HG03066 (cell line): ENCODE measurements at regions not wholly inside any gene's neighbourhood (a gene's known extent, or its start where the extent isn't known, plus 50 kb on each side); places are given as distances from the start of the nearest gene placed in this dataset.

Experiments used
- ATAC-seq: cut with Tn5 transposase; IDR thresholded peaks from one replicate; pipeline ENCODE4 v1.9.1; 2021; ENCODE audit warnings: low read depth; ENCODE audit not compliant: unreplicated experiment

DNA sequence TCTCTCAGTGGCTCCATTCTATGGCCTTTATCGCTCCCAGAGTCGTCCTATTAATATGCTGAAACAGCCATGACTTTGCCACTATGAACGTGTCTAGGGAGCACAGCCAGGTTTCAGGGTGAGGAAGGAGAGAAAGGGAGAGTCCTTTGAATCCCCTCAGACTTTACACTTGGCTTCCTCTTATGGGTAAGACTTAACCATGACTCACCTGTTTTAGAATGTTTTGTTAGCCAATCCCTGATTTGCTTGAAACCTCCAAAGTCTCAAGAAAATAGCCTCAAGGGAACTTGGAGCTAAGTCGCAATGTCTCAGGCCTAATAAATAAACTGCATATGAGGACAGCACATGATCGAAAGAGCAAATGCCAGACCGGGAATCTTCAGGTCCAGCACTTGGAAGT, 131.2 kb upstream of the RCN1 start:
- ATAC-seq = no peak

DNA sequence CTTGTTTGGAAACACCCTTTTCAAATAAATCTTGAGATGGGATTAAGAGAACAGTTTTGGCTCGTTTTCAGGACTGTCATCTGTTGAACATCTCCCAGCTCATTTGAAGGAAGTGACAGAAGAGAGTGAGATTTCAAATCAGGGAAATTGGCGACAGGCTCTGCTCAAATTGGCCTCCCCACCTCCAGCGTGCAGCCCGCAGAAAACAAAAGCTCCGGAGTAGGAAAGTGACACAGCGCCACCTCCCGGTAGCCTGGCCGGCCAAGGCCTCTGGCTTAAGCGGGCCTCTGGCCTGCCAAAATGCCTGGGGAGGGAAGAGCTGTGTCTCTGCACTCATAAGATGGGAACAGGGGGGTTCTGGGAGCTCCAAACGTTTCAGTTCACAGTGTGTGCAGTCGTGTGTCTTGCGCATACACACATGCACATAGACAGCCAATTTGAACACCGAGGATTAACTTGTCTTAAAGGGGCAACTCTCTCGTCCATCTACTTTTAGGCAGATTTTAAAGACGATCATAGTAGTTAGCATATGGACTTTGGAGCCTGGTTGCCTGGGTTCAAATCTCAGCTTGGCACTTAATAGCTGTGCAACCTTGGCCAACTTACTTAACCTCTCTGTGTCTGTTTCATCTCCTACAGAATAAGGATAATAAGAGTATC, 132.7 kb upstream of the RCN1 start:
- peak; percentile 92 for ATAC-seq

GRCh38 chr11:31957674-31958073, 133.2 kb upstream of the RCN1 start:
- no peak for ATAC-seq

- ATAC-seq = no peak
Measured at GRCh38 chr11:31956310-31956709, 134.6 kb upstream of the RCN1 start.

GRCh38 chr11:31955838-31956237, 135.0 kb upstream of the RCN1 start:
- ATAC-seq = no peak

GRCh38 chr11:31953803-31954327, 137.0 kb upstream of the RCN1 start:
- no peak for ATAC-seq

DNA sequence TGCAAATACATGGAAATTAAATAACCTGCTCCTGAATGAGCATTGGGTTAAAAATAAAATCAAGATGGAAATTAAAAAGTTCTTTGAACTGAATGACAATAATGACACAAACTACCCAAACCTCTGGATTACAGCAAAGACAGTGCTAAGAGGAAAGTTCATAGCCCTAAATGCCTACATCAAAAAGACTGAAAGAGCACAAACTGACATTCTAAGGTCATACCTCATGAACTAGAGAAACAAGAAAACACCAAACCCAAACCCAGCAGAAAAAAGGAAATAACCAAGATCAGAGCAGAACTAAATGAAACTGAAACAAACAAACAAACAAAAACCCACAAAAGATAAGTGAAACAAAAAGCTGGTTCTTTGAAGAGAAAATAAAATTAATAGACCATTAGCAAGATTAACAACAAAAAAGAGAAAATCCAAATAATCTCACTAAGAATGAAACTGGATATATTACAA, 138.6 kb upstream of the PAX6 start:
- peak; percentile 60 for ATAC-seq

DNA sequence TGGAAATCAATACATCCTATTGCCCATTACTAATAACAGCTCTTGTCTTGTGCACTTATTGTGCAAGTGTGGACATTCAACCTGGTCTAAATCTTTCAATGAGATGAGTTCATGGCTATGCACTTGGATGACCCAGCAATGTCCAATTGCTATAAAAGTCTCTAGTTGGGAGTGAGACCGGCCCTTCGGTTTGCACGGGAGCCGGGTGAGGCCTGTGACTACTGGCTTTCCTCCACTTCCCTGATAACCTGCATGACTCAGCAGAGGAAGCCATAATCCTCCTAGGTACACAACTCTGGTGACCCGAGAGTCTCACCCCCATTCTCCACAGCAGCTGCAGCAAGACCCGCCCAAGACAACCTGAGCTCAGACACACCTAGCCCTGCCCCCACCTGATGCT, 135.9 kb upstream of the PAX6 start:
- ATAC-seq = no peak

- ATAC-seq = no peak
Measured at GRCh38 chr11:31943056-31943780, 132.1 kb upstream of the PAX6 start.

DNA sequence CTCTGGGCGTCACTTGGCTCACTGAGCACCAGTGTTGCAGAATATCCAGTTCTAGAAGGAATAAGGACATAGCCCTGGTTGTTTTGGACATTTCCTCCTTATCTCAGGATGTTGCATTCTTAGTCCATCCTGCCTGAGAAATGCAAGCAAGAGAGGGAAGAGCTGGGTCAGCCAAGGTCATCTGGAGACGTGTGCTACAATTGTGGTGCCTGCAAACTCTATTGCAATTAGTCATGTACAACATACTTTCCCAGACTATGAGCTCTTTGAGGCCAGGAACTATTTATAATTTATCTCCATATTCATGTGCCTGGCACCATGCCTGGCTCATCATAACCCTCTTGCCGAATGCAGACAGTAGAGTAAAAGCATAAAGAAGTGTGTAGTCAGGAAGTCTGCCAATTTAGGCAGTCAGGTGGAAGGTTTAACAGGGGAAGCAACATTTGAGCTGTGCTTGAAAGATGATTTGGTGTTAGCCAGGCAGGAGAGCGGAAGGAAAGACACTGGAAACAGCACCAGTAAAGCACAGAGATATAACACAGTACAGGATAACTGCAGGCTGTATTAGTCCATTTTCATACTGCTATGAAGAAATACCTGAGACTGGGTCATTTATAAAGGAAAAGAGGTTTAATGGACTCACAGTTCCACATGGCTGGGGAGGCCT, 129.4 kb upstream of the PAX6 start:
- ATAC-seq = no peak

GRCh38 chr11:31939004-31939403, 127.9 kb upstream of the PAX6 start:
- ATAC-seq = no peak

DNA sequence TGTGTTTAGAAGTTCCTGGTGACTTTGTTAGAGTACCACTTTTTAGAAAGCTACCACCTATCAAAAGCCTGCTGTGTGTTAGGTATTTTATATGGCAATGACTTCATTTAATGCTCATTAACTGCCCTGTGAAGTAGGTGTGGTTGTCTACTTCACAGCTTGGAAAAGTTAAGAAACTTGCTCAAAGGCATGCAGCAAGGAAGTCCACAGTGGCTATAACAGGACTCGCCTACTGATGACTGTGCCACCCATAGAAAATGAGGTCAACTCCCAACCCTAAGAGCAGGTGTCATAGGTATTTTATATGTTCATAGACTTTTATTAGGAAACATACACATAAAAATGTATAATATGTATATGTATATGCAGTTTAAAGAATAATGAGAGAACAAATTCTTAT, 125.2 kb upstream of the PAX6 start:
- no peak for ATAC-seq

DNA sequence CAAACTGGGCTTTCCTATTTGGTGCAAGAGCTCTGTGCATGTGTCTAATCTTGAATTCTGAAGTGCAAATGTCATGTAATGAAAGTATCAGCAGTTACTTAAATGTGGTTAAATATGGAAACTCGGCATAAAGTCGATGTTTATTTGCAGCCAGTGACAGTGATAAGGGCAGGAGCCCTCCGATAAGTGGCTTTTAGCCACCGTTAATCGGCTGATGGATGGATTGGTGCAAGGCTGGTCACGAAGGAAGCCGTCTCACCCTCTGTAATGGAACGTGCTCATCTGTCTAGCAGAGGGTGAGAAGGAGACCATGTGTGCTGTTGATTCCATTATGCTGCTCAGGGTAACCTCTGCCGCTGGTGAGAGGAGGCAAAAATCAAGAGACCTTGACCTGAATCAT, 121.8 kb upstream of the PAX6 start:
- ATAC-seq = no peak

DNA sequence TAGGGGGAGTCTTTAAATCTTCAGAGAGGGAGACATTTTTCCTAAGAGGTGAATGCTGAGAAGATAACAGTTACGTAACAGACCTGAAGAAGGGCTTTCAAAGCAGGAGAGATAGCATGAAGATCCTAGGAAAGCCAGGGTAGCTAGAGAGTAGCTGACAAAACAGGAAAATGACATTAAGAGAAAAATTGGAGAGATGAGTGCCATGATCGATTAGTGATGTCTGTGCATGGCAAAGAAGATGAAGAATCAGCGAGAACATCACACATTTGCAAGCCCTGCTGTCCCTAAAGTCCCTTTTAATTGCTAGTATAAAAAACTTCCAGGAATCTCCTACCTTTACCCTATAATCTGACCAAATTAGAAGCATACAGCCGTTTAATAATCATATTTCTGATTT, 116.9 kb upstream of the PAX6 start:
- no peak for ATAC-seq

GRCh38 chr11:31926816-31927528, 115.8 kb upstream of the PAX6 start:
- no peak for ATAC-seq

DNA sequence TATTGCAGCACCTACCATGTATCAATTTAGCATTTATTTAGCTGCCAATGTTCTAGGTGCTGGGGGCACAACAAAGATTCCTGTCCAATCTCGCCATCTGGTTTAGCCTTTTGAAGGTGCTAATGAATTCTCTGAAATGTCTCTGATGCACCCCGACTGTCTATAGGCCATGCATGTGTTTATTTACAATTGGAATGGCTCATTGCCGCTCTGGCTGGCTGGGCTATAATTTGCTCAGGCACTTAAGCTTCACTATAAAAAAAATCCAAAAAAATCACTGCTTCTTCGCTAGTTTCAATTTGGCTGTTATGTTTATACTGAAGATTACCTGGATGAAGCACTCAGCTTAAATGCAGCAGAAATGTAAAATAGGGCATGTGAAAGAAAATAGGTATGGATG, 115.0 kb upstream of the PAX6 start:
- ATAC-seq = no peak

DNA sequence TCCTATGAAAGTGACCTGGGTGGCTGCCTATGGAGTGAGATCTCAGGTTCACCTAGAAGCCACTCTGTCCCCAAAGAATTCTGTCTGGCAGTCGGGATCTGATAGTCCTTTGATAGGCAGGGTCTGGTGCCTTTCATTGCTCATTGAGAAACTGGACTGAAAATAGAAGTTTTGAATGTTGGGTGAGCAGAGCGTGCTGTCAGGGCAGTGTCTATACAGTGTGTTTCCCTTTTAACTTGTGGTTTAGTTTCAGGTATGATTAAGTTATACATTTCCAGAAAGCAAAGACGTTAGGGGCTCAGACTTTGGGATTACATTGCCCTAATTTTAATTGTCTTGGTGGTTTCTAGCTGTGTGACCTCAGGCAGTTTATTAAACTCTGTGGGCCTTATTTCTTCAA, 111.3 kb upstream of the PAX6 start:
- ATAC-seq = no peak

DNA sequence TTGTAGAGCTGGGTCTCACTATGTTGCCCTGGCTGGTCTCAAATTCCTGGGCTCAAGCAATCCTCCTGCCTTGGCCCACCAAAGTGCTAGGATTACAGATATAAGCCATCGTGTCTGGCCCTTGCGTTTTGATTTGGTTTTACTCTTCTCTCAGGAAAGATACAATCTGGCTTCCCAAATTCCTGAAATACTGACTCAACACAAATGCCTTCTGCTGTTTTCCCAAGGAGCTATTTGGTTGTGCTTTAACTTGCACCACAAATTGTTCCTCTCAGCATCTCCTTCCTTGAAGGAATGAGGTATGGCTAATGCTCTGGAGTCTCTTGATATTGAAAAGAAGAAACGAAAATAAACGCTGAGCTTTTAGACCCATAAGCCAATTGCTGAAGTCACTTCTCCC, 110.0 kb upstream of the PAX6 start:
- no peak for ATAC-seq

DNA sequence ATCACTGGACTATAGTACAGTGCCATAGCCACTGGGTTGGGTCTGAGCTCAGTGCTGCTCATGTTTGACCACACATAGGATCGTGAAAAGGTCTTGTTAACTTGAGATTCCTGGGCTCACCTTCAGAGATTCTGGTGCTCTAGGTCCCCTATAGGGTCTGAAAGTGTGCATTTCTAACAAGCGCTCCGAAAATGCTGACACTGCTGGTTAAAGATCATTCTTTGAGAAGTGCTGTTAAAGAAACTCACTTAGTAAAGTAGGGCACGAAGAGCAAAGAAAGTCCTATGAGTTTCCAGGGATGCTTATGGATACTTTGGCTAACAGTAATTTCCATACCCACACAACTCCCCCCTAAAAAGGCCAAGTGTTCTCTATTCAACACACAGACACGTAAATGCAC, 108.1 kb upstream of the PAX6 start:
- no peak for ATAC-seq

- no peak for ATAC-seq
Measured at GRCh38 chr11:31915867-31916266, 104.7 kb upstream of the PAX6 start.

DNA sequence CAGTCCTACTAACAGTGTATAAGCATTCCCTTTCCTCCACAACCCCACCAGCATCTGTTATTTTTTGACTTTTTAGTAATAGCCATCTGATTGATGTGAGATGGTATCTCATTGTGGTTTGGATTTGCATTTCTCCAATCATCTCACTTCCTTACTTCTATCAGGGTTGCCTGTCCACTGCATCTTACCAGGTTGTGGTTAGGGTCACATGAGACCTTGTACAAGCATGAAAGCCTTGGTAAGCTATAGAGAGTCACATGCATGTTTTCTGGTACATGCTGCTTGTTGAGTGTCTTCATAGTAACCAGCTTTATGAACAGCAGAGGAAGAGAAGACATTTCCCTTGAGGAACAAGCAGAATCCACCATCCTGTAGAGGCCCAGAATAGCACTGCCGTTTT, 102.9 kb upstream of the PAX6 start:
- no peak for ATAC-seq
